Stomach smooth muscle (tissue), 2 donors: ENCODE measurements at regions not wholly inside any gene's neighbourhood (a gene's known extent, or its start where the extent isn't known, plus 50 kb on each side); places are given as distances from the start of the nearest gene placed in this dataset.

Experiments used
- H3K27ac ChIP-seq: one replicate; pipeline ENCODE4 v1.7.0; 2013; ENCODE audit warnings: mild to moderate bottlenecking, low read length, inconsistent platforms
- H3K27me3 ChIP-seq, 2 donors: one replicate each; pipeline ENCODE4 v1.7.0; 2013; ENCODE audit warnings: low read length in 2 of 2; ENCODE audit not compliant: insufficient read depth in 2 of 2, control insufficient read depth in 1 of 2
- H3K36me3 ChIP-seq, 2 donors: one replicate each; pipeline ENCODE4 v1.7.0; 2013; ENCODE audit warnings: low read length in 2 of 2; ENCODE audit not compliant: control insufficient read depth in 2 of 2, insufficient read depth in 2 of 2
- H3K4me1 ChIP-seq: one replicate; pipeline ENCODE4 v1.7.0; 2013; ENCODE audit warnings: low read length; ENCODE audit not compliant: control insufficient read depth, insufficient read depth
- H3K4me3 ChIP-seq, 2 donors: one replicate each; pipeline ENCODE4 v1.7.0; 2013; ENCODE audit warnings: low read length in 2 of 2
- H3K9ac ChIP-seq, 2 donors: one replicate each; pipeline ENCODE4 v1.7.0; 2013; ENCODE audit warnings: low read length in 2 of 2, mild to moderate bottlenecking in 1 of 2
- H3K9me3 ChIP-seq, 2 donors: one replicate each; pipeline ENCODE4 v1.7.0; 2013; ENCODE audit warnings: low read length in 2 of 2; ENCODE audit not compliant: control insufficient read depth in 2 of 2
- donor health status: healthy.
- donor health status: Pancreatic carcinoma.

- no peak overlapping the region for H3K9ac ChIP-seq
- no peak overlapping the region for H3K4me3 ChIP-seq
- H3K4me1 ChIP-seq = peaks cover 15% of the 10 kb centered on the region
- no peaks in the 10 kb centered on the region for H3K36me3 ChIP-seq
- H3K27me3 ChIP-seq = peaks cover 6 to 12% of the 10 kb centered on the region in 2 donors
- no peak overlapping the region for H3K27ac ChIP-seq
- no peaks in the 10 kb centered on the region for H3K9me3 ChIP-seq
Observed at GRCh38 chr3:194201953-194202666, 66.2 kb downstream of the HES1 start.

GRCh38 chr3:194203482-194204041, 67.6 kb downstream of the HES1 start:
- Histone ChIP-seq H3K4me1 (peaks cover 15% of the 10 kb centered on the region), H3K27ac (no peak overlapping the region), H3K27me3 (peaks cover 6 to 9% of the 10 kb centered on the region in 2 donors), H3K36me3 (no peaks in the 10 kb centered on the region), H3K9me3 (no peaks in the 10 kb centered on the region), H3K9ac (no peak overlapping the region), H3K4me3 (peak overlapping the region in 1 of 2 donors; percentile 16)

- Histone ChIP-seq H3K27me3 (peaks cover 6 to 9% of the 10 kb centered on the region in 2 donors), H3K9me3 (no peaks in the 10 kb centered on the region), H3K9ac (no peak overlapping the region), H3K4me1 (peaks cover 15% of the 10 kb centered on the region), H3K36me3 (no peaks in the 10 kb centered on the region), H3K27ac (no peak overlapping the region), H3K4me3 (peak overlapping the region in 1 of 2 donors; percentile 16)
Observed at GRCh38 chr3:194204042-194204987, 68.4 kb downstream of the HES1 start.

GRCh38 chr3:194205675-194206133, 69.8 kb downstream of the HES1 start:
- Histone ChIP-seq H3K27ac (no peak overlapping the region), H3K9ac (no peak overlapping the region), H3K36me3 (no peaks in the 10 kb centered on the region), H3K4me3 (no peak overlapping the region), H3K9me3 (no peaks in the 10 kb centered on the region), H3K27me3 (peaks cover 6 to 9% of the 10 kb centered on the region in 2 donors), H3K4me1 (peaks cover 15% of the 10 kb centered on the region)

DNA sequence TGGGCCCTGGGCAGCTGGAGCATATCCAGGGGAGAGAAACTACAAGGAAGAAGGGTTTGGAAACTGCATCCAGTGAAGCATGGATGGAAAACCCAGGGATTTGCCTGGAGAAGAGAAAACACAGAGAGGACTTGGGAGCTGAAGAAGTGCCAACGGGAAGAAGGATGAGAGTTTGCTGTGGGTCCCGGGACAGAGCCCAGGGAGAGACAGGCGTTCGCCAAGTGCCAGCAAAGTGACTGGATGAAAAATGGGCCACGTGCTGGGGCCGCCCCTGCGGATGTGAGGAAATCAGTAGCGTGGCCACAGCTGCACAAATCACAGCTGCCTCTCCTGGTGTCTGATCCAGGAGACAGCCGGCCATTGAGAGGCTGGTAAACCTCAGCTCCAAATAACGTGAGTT, 70.4 kb downstream of the HES1 start:
- Histone ChIP-seq H3K36me3 (no peaks in the 10 kb centered on the region), H3K9me3 (no peaks in the 10 kb centered on the region), H3K4me3 (peak overlapping the region in 1 of 2 donors; percentile 8), H3K4me1 (peaks cover 15% of the 10 kb centered on the region), H3K27me3 (peaks cover 6 to 9% of the 10 kb centered on the region in 2 donors), H3K27ac (no peak overlapping the region), H3K9ac (no peak overlapping the region)

DNA sequence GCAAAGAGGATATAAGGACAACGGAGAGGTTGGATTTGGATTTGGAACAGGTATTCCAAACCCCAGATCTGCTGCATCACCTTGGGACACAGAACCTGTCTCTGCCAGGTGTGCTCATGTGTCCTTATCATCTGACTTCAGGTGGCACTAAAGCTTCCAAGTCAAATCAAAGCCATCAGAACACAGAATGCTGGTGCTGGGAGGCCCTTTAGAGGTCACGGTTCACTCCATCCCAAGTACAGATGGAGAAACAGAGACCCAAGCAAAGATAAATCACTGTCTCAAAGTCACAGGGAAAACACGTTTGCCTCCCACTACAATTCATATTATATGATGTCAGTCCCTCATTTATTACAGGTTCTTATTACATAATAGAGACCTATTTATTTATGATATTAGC, 72.8 kb downstream of the HES1 start:
- H3K9ac ChIP-seq = no peak overlapping the region
- H3K4me1 ChIP-seq = peaks cover 13% of the 10 kb centered on the region
- H3K4me3 ChIP-seq = no peak overlapping the region
- no peaks in the 10 kb centered on the region for H3K36me3 ChIP-seq
- no peak overlapping the region for H3K27ac ChIP-seq
- H3K9me3 ChIP-seq = no peaks in the 10 kb centered on the region
- H3K27me3 ChIP-seq = peaks cover 0 to 2% of the 10 kb centered on the region in 2 donors

GRCh38 chr3:194212161-194212844, 76.4 kb downstream of the HES1 start:
- no peaks in the 10 kb centered on the region for H3K36me3 ChIP-seq
- H3K9me3 ChIP-seq = no peaks in the 10 kb centered on the region
- no peaks in the 10 kb centered on the region for H3K4me1 ChIP-seq
- H3K27ac ChIP-seq = no peak overlapping the region
- no peak overlapping the region for H3K9ac ChIP-seq
- no peaks in the 10 kb centered on the region for H3K27me3 ChIP-seq
- no peak overlapping the region for H3K4me3 ChIP-seq

GRCh38 chr3:194212845-194213331, 76.9 kb downstream of the HES1 start:
- Histone ChIP-seq H3K4me3 (no peak overlapping the region), H3K4me1 (no peaks in the 10 kb centered on the region)

GRCh38 chr3:194215392-194215791, 79.4 kb downstream of the HES1 start:
- Histone ChIP-seq H3K9me3 (no peaks in the 10 kb centered on the region), H3K4me3 (no peak overlapping the region), H3K36me3 (no peaks in the 10 kb centered on the region), H3K27ac (no peak overlapping the region), H3K27me3 (no peaks in the 10 kb centered on the region), H3K4me1 (no peaks in the 10 kb centered on the region), H3K9ac (no peak overlapping the region)

More at GRCh38 chr3:194212845-194213331, 76.9 kb downstream of the HES1 start:
- Histone ChIP-seq H3K9ac (no peak overlapping the region), H3K27ac (no peak overlapping the region), H3K27me3 (no peaks in the 10 kb centered on the region), H3K9me3 (no peaks in the 10 kb centered on the region), H3K36me3 (no peaks in the 10 kb centered on the region)
